HEK293 (cell line): ENCODE measurements at regions not wholly inside any gene's neighbourhood (a gene's known extent, or its start where the extent isn't known, plus 50 kb on each side); places are given as distances from the start of the nearest gene placed in this dataset.

Experiments
- TRIM28 ChIP-seq: IDR thresholded peaks from 2 replicates; pipeline ENCODE4 v1.6.1; 2011; ENCODE audit warnings: low read length, control low read depth, borderline replicate concordance
- YY1 ChIP-seq: fragments of 450-650 bp; formaldehyde crosslinking; IDR thresholded peaks from 2 replicates; pipeline ENCODE4 v1.5.1; 2018; ENCODE audit warnings: missing biosample characterization, missing genetic modification characterization

DNA sequence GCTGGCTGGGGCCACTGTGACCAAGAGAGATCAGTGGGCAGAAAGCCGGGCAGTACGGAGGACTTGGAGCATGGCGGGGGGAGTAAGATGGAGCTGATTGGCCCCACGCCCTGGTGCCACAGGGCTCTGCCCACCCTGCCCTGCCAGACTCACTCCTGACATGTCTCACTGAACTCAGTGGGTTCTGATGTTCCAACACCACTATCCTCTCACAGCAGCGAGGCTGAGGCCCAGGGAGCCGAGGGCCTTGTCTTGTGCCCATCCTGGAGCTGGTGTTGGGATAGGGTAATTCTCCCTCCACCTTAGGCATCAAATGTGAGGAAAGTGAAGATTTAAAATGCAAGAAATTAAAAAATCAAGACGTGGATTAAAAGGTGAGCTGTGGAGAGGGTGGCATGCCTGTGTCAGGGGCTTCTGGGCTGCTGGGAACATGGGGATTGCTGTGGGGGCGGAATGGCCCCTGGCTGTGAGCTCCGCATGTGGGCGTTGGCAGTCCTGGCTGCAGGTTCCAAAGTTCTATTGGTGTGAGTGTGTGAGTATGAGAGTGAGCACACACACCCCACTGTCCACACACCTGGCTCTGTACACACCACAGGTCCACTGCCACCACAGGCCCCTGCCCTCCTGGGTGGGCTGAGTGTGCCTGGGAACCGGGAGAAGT lies 283.5 kb upstream of the HS6ST1 start:
- TF ChIP-seq TRIM28 (no peak), YY1 (tag by site-specific recombination) (no peak)
